Astrocyte (in vitro differentiated cells and primary cell): ENCODE measurements at regions not wholly inside any gene's neighbourhood (a gene's known extent, or its start where the extent isn't known, plus 50 kb on each side); places are given as distances from the start of the nearest gene placed in this dataset.
"Not testable (repeated sequence)": the region's sequence is repeated elsewhere in the genome, so short reads cannot be mapped to it uniquely, and the experiment has no call there.

Experiments
- DNase-seq: peaks from one replicate; pipeline ENCODE4 v3.0.0-alpha.2; 2010; ENCODE audit warnings: low read depth
- FAIRE-seq: peaks from 2 replicates; lab custom pipeline; 2011; peaks lifted over from hg19 to GRCh38; lab: Jason Lieb, UNC
- H2AFZ ChIP-seq: 2 replicates; pipeline ENCODE4 v1.6.0; 2012; ENCODE audit warnings: low read depth, low read length, inconsistent platforms
- H3K27ac ChIP-seq: 2 replicates; pipeline ENCODE4 v1.5.1; 2011; ENCODE audit warnings: low read depth, low read length, inconsistent platforms
- H3K27me3 ChIP-seq: 2 replicates; pipeline ENCODE4 v1.6.0; 2011; ENCODE audit warnings: low read length, inconsistent platforms; ENCODE audit not compliant: insufficient read depth
- H3K36me3 ChIP-seq: 2 replicates; pipeline ENCODE4 v1.5.1; 2011; ENCODE audit warnings: low read length, inconsistent platforms; ENCODE audit not compliant: insufficient read depth
- H3K4me1 ChIP-seq: 2 replicates; pipeline ENCODE4 v1.5.1; 2011; ENCODE audit warnings: low read length, inconsistent platforms; ENCODE audit not compliant: insufficient read depth
- H3K4me2 ChIP-seq: 2 replicates; pipeline ENCODE4 v1.6.0; 2012; ENCODE audit warnings: low read length, inconsistent platforms
- H3K4me3 ChIP-seq: 2 replicates; pipeline ENCODE4 v1.5.1; 2011; ENCODE audit warnings: low read depth, mild to moderate bottlenecking, low read length, inconsistent platforms; ENCODE audit not compliant: insufficient read depth
- H3K79me2 ChIP-seq: 2 replicates; pipeline ENCODE4 v1.6.0; 2012; ENCODE audit warnings: mild to moderate bottlenecking, low read length, inconsistent platforms; ENCODE audit not compliant: insufficient read depth
- H3K9ac ChIP-seq: 2 replicates; pipeline ENCODE4 v1.6.0; 2012; ENCODE audit warnings: mild to moderate bottlenecking, low read length, inconsistent platforms
- H3K9me3 ChIP-seq: 2 replicates; pipeline ENCODE4 v1.5.1; 2012; ENCODE audit warnings: low read depth, mild to moderate bottlenecking, low read length, inconsistent platforms; ENCODE audit not compliant: insufficient read depth
- H4K20me1 ChIP-seq: 2 replicates; pipeline ENCODE4 v1.6.0; 2012; ENCODE audit warnings: low read length, inconsistent platforms; ENCODE audit not compliant: insufficient read depth
- H3K27ac Mint-ChIP-seq: one replicate; pipeline ENCODE4 v1.8.0; 2021; ENCODE audit warnings: mild to moderate bottlenecking, mixed read lengths; ENCODE audit not compliant: unreplicated experiment
- H3K27me3 Mint-ChIP-seq: one replicate; pipeline ENCODE4 v1.8.0; 2021; ENCODE audit warnings: low read depth, mixed read lengths; ENCODE audit not compliant: unreplicated experiment
- H3K36me3 Mint-ChIP-seq: one replicate; pipeline ENCODE4 v1.8.0; 2021; ENCODE audit warnings: low read depth, mixed read lengths; ENCODE audit not compliant: unreplicated experiment
- H3K4me1 Mint-ChIP-seq: one replicate; pipeline ENCODE4 v1.8.0; 2021; ENCODE audit warnings: low read depth, mixed read lengths; ENCODE audit not compliant: unreplicated experiment
- H3K4me3 Mint-ChIP-seq: one replicate; pipeline ENCODE4 v1.8.0; 2021; ENCODE audit warnings: mild to moderate bottlenecking, moderate library complexity, mixed read lengths; ENCODE audit not compliant: unreplicated experiment
- H3K9me3 Mint-ChIP-seq: one replicate; pipeline ENCODE4 v1.8.0; 2021; ENCODE audit warnings: mild to moderate bottlenecking, mixed read lengths; ENCODE audit not compliant: unreplicated experiment
- EZH2 ChIP-seq: IDR thresholded peaks from 2 replicates; pipeline ENCODE4 v1.6.1; 2012; ENCODE audit warnings: mild to moderate bottlenecking, low read length, inconsistent platforms; ENCODE audit not compliant: insufficient read depth
- TF ChIP-seq, protein P1 (sequence below): IDR thresholded peaks from 2 replicates; pipeline ENCODE4 v1.5.1; 2011; ENCODE audit warnings: low read depth, mild to moderate bottlenecking, inconsistent platforms, low read length, moderate library complexity; ENCODE audit not compliant: insufficient read depth

DNA sequence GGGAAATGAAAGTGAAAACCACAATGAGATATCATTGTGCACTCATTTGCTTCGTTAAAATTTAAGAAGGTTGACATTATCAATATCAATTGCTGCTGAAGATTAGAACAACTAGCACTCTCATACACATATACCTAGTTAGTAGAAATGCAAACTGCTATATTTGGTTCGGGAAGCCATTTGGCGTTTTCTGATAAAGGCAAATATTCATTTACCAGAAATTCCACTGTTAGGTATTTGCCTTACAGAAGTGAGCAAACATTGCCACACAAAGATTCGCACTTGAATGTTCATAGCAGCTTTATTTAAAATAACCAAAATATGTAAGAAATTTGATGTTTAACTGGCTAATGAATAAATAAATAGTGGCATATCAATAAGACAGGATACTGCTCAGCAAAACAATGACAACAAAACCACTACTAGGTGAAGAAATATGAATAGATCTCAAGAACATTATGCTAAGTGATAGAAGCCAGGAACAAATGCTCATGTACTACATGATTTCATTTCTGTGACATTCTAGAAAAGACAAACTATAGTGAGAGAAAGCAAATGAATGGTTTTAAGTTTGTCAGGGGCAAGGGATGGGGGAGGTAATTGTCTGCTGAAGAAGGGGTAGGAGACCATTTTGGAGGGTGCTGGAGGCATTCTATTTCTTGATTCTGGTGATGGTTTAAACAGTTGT is 387.8 kb downstream of the PTH2R start:
- Histone ChIP-seq H3K9me3 (no peaks in the 10 kb centered on the region), H3K4me2 (no peak overlapping the region), H3K9ac (no peak overlapping the region), H3K27me3 (no peaks in the 10 kb centered on the region), H3K27ac (no peak overlapping the region), H3K36me3 (no peaks in the 10 kb centered on the region), H2AFZ (no peak overlapping the region), H3K79me2 (no peaks in the 10 kb centered on the region), H4K20me1 (no peaks in the 10 kb centered on the region), H3K4me1 (no peaks in the 10 kb centered on the region), H3K4me3 (no peak overlapping the region)
- TF ChIP-seq EZH2: no peak
- TF ChIP-seq, protein P1, sequence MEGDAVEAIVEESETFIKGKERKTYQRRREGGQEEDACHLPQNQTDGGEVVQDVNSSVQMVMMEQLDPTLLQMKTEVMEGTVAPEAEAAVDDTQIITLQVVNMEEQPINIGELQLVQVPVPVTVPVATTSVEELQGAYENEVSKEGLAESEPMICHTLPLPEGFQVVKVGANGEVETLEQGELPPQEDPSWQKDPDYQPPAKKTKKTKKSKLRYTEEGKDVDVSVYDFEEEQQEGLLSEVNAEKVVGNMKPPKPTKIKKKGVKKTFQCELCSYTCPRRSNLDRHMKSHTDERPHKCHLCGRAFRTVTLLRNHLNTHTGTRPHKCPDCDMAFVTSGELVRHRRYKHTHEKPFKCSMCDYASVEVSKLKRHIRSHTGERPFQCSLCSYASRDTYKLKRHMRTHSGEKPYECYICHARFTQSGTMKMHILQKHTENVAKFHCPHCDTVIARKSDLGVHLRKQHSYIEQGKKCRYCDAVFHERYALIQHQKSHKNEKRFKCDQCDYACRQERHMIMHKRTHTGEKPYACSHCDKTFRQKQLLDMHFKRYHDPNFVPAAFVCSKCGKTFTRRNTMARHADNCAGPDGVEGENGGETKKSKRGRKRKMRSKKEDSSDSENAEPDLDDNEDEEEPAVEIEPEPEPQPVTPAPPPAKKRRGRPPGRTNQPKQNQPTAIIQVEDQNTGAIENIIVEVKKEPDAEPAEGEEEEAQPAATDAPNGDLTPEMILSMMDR: no peak
- Mint-ChIP-seq H3K27me3 (no peaks in the 10 kb centered on the region), H3K4me3 (no peak overlapping the region), H3K4me1 (no peaks in the 10 kb centered on the region), H3K9me3 (no peaks in the 10 kb centered on the region), H3K36me3 (no peaks in the 10 kb centered on the region), H3K27ac (no peak overlapping the region)
- FAIRE-seq (no peak), DNase-seq (no peak)

DNA sequence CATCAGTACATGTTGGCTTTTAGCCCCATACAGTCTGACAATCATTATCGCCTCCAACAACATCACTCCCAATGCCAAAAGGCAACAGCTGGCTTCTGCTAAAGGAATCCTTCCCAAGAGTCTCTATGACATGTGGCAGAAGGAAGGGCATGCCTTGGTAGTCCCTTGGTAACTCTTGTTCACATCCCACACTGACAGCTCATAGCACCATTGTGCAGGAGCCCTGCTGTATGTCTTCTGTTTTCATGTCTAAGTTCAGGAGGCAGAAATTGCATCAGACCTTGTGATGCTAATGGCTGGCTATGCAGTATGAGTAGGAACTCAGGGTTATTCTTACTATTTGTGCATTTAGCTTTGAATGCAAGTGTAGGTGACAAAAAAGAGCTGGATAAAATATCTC is 392.1 kb downstream of the PTH2R start:
- Mint-ChIP-seq H3K36me3 (no peaks in the 10 kb centered on the region), H3K4me3 (no peak overlapping the region), H3K9me3 (peaks cover 3% of the 10 kb centered on the region), H3K27ac (no peak overlapping the region), H3K27me3 (no peaks in the 10 kb centered on the region), H3K4me1 (no peaks in the 10 kb centered on the region)
- Histone ChIP-seq H3K27ac (no peak overlapping the region), H3K27me3 (no peaks in the 10 kb centered on the region), H3K4me2 (no peak overlapping the region), H3K79me2 (no peaks in the 10 kb centered on the region), H2AFZ (no peak overlapping the region), H4K20me1 (no peaks in the 10 kb centered on the region), H3K4me3 (no peak overlapping the region), H3K9ac (no peak overlapping the region), H3K9me3 (no peaks in the 10 kb centered on the region), H3K36me3 (no peaks in the 10 kb centered on the region), H3K4me1 (no peaks in the 10 kb centered on the region)
- TF ChIP-seq EZH2: no peak
- TF ChIP-seq, protein P1: no peak
- FAIRE-seq: no peak
- no peak for DNase-seq

DNA sequence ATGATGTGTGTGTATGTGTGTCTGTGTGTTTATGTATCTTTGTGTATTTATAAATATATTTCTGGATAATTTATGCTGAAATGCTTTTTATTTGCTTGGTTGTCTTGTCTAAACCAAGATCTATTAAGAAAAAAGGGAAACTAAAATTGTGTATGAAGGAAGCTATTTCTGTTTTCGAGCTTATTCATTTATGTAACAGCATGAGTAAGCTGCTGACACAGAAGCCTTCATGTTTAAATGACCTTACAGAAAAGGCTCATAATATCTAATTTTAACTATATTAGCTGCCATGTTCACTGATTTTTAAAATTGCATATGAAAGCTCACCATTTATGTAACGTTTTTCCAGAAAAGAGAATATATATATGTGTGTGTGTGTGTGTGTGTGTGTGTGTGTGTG is 392.8 kb downstream of the PTH2R start:
- no peaks in the 10 kb centered on the region for H4K20me1 ChIP-seq
- Mint-ChIP-seq H3K4me1 (no peaks in the 10 kb centered on the region), H3K9me3 (peaks cover 3% of the 10 kb centered on the region), H3K36me3 (no peaks in the 10 kb centered on the region), H3K27ac (no peak overlapping the region), H3K4me3 (no peak overlapping the region), H3K27me3 (no peaks in the 10 kb centered on the region)
- H3K4me2 ChIP-seq: no peak overlapping the region
- H3K4me1 ChIP-seq: no peaks in the 10 kb centered on the region
- H3K9me3 ChIP-seq: no peaks in the 10 kb centered on the region
- H3K4me3 ChIP-seq: no peak overlapping the region
- TF ChIP-seq EZH2: no peak
- H3K27me3 ChIP-seq: no peaks in the 10 kb centered on the region
- no peaks in the 10 kb centered on the region for H3K79me2 ChIP-seq
- FAIRE-seq: no peak
- no peaks in the 10 kb centered on the region for H3K36me3 ChIP-seq
- no peak overlapping the region for H2AFZ ChIP-seq
- no peak overlapping the region for H3K27ac ChIP-seq
- DNase-seq: no peak
- no peak overlapping the region for H3K9ac ChIP-seq

DNA sequence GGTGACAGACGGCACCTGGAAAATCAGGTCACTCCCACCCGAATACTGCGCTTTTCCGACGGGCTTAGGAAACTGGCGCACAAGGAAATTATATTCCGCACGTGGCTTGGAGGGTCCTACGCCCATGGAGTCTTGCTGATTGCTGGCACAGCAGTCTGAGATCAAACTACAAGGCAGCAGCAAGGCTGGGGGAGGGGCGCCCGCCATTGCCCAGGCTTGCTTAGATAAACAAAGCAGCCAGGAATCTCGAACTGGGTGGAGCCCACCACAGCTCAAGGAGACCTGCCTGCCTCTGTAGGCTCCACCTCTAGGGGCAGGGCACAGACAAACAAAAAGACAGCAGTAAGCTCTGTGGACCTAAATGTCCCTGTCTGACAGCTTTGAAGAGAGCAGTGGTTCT is 394.3 kb downstream of the PTH2R start:
- not testable (repeated sequence) for H3K36me3 Mint-ChIP-seq, H3K36me3 ChIP-seq, H3K79me2 ChIP-seq, FAIRE-seq, H3K4me3 ChIP-seq, H3K4me1 ChIP-seq, H3K27me3 Mint-ChIP-seq, H3K27ac ChIP-seq, H3K4me2 ChIP-seq, DNase-seq, H4K20me1 ChIP-seq, H3K9me3 ChIP-seq, H3K9me3 Mint-ChIP-seq, H3K27ac Mint-ChIP-seq, H3K27me3 ChIP-seq, H2AFZ ChIP-seq, H3K4me3 Mint-ChIP-seq, H3K4me1 Mint-ChIP-seq, H3K9ac ChIP-seq
